Aorta (tissue), 5 donors: ENCODE measurements at regions not wholly inside any gene's neighbourhood (a gene's known extent, or its start where the extent isn't known, plus 50 kb on each side); places are given as distances from the start of the nearest gene placed in this dataset.

ENCODE experiments used
- ATAC-seq: fragments of 200-7000 bp; cut with Tn5 transposase; one replicate; pipeline ENCODE4 v1.9.1; 2022; ENCODE audit warnings: moderate library complexity; ENCODE audit not compliant: low FRiP score
- DNase-seq, 2 donors: peaks; one replicate each; pipeline ENCODE4 v3.0.0-alpha.2; 2020
- H3K27ac ChIP-seq, 2 donors: one replicate each; pipeline ENCODE4 v1.5.1; 2013; ENCODE audit warnings: low read length in 2 of 2, mild to moderate bottlenecking in 2 of 2, moderate library complexity in 2 of 2, control low read depth in 1 of 2, inconsistent platforms in 1 of 2, low read depth in 1 of 2
- H3K27me3 ChIP-seq, 2 donors: one replicate each; pipeline ENCODE4 v1.6.1; 2013; ENCODE audit warnings: control low read depth in 1 of 2, low read length in 1 of 2, mild to moderate bottlenecking in 1 of 2, moderate library complexity in 1 of 2; ENCODE audit not compliant: insufficient read depth in 2 of 2, control insufficient read depth in 1 of 2
- H3K36me3 ChIP-seq, 2 donors: one replicate each; pipeline ENCODE4 v1.6.1; 2013; ENCODE audit warnings: control low read depth in 1 of 2, low read length in 1 of 2, mild to moderate bottlenecking in 1 of 2; ENCODE audit not compliant: insufficient read depth in 2 of 2, control insufficient read depth in 1 of 2
- H3K4me1 ChIP-seq, 2 donors: one replicate each; pipeline ENCODE4 v1.6.1; 2013; ENCODE audit warnings: low read length in 2 of 2, control low read depth in 1 of 2, mild to moderate bottlenecking in 1 of 2, moderate library complexity in 1 of 2; ENCODE audit not compliant: insufficient read depth in 2 of 2, control insufficient read depth in 1 of 2
- H3K4me3 ChIP-seq, 2 donors: one replicate each; pipeline ENCODE4 v1.5.1; 2013; ENCODE audit warnings: low read length in 2 of 2, control low read depth in 1 of 2, mild to moderate bottlenecking in 1 of 2
- H3K9me3 ChIP-seq: one replicate; pipeline ENCODE4 v1.6.1; 2013; ENCODE audit warnings: mild to moderate bottlenecking, low read length; ENCODE audit not compliant: control insufficient read depth
- WGBS, 2 donors: extraction: QIAGEN DNeasy Blood & Tissue Kit; methylation state at CpG; one replicate each; pipeline ENCODE4 v1.1.7; 2013; 5-methylcytosine and 5-hydroxymethylcytosine counted together
- intact Hi-C, 2 donors: fragments of 100-400 bp; cut with DNase I; formaldehyde crosslinking; loops; one replicate each; pipeline versions ENCODE4 v1.14.2 to v1.15.0; 2022
- donor health status: healthy with polysubstance abuse.
- donor health status: Bipolar disorder and iron deficiency.
- donor health status: DM: no; HTN: no; CAD: no.
- donor health status: DM: no; HTN: no; CAD: no.
- donor health status: DM: yes; HTN: yes; CAD: no.

DNA sequence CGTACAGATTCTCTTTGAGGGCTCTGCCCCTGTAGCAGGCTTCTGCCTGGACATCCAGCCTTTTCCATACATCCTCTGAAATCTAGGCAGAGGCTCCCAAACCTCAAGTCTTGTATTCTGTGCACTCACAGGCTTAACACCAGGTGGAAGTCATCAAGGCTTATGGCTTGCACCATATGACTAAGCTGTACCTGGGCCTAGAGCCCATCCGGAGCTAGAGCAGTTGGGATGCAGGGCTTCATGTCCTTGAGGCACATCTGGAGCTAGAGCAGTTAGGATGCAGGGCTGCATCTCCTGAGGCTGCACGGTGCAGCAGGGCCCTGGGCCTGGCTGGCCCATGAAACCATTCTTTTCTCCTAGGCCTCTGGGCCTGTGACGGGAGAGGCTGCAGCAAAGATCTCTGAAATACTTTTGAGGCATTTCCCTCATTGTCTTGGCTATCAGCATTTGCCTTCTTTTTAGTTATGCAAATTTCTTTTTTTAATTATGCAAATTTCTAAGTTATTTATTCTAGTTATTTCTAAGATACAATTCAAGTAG is 98.7 kb downstream of the CD24 start:
- H3K4me1 ChIP-seq: no peaks in the 10 kb centered on the region

DNA sequence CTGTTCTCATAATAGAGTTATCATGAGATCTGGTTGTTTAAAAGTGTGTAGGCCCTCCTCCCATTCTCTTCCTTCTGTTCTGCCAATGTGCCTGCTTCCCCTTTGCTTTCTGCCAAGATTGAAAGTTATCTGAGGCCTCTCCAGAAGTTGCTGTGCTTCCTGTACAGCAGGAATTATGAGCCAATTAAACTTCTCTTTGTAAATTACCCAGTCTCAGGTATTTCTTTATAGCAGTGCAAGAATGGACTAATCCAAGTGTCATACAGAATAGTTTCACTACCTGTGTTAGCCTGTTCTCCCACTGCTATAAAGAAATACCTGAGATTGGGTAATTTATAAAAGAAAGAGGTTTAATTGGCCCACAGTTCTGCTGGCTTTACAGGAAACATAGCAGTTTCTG is 100.0 kb downstream of the CD24 start:
- Histone ChIP-seq H3K36me3 (no peaks in the 10 kb centered on the region), H3K27ac (no peak overlapping the region), H3K9me3 (peaks cover 5% of the 10 kb centered on the region), H3K4me3 (no peak overlapping the region), H3K4me1 (no peaks in the 10 kb centered on the region), H3K27me3 (no peaks in the 10 kb centered on the region)
- DNase-seq (no peak), ATAC-seq (no peak)
- intact Hi-C loops: no loop called here

More for the DNA sequence above, 98.7 kb downstream of the CD24 start:
- ATAC-seq (no peak), DNase-seq (no peak)
- Histone ChIP-seq H3K36me3 (no peaks in the 10 kb centered on the region), H3K27me3 (no peaks in the 10 kb centered on the region), H3K27ac (no peak overlapping the region), H3K9me3 (peaks cover 5% of the 10 kb centered on the region), H3K4me3 (no peak overlapping the region)
- WGBS, 2 donors: 86 to 91% methylated on average over 4 of the region's 4 CpGs
- intact Hi-C loops: no loop called here

DNA sequence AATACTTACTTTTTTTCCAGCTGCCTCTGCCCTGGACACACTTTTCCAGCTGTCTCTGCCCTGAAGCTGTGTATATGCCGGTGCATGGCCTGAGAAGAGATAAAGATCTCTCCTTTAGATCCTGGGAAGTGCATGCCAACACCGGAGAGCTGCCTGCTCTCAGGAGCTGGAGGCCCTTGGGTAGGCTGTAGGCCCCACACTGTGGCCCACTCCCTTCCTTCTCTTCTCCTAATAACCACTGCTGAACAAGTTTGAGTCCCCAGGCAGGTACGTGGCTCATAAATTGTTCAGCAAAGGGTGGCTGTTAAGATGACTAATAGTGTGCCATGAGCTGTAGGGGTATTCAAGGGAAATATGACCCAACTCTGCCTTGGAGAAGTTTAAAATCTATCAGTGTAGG is 102.5 kb downstream of the CD24 start:
- Histone ChIP-seq H3K27ac (no peak overlapping the region), H3K36me3 (no peaks in the 10 kb centered on the region), H3K4me1 (no peaks in the 10 kb centered on the region), H3K9me3 (peaks cover 5% of the 10 kb centered on the region), H3K4me3 (no peak overlapping the region), H3K27me3 (no peaks in the 10 kb centered on the region)
- 41 to 79% methylated on average over 3 of the region's 3 CpGs for WGBS, 2 donors
- ATAC-seq: no peak
- DNase-seq: no peak
- intact Hi-C loops: no loop called here

DNA sequence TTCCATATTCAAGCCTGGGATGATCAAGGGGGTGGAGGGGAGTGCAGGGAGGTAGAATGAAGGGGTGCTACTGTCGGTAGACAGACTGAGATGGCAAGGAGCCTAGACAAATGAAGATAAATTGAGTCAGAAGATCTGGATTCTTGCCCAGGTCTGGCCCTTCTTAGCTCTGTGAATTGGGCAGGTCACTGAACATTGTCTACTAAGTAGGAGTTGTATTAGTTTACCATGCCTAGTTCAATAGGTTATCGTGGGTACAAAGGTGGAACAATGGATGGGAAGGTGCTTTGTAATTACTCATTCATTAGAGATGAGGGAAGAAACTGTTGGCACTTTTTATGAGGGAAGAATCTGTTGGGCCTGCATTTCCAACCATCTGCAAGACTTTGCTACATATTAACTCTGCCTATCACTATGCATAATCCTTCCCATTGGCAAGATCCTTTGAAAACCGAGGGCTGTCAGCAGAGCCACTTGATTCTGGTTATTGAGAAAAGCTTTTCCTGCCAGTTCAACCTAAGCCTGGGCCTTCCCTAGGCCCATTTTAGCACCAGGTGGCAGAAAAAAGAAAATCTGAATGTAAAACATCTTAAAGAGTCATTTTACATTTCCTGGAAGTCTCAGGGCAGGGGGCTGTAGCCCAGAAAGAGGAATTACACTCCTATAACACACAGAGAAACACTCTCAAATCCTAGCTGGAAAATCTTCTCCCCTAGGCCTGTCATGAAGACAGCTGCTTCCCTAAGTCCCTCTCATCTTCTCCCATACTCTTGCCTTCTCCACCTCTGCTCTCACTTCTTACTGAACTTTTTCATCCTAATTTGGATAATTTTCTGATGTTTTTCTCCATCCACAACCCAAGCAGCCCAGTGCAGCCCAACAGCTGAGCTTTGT is 103.5 kb downstream of the CD24 start:
- no peaks in the 10 kb centered on the region for H3K27me3 ChIP-seq
- no peak for ATAC-seq
- WGBS, 2 donors: 48 to 58% methylated on average over 3 of the region's 3 CpGs
- H3K27ac ChIP-seq: no peak overlapping the region
- no peak for DNase-seq
- H3K36me3 ChIP-seq: no peaks in the 10 kb centered on the region
- intact Hi-C loops: no loop called here
- H3K9me3 ChIP-seq: peaks cover 5% of the 10 kb centered on the region
- no peaks in the 10 kb centered on the region for H3K4me1 ChIP-seq
- H3K4me3 ChIP-seq: no peak overlapping the region

DNA sequence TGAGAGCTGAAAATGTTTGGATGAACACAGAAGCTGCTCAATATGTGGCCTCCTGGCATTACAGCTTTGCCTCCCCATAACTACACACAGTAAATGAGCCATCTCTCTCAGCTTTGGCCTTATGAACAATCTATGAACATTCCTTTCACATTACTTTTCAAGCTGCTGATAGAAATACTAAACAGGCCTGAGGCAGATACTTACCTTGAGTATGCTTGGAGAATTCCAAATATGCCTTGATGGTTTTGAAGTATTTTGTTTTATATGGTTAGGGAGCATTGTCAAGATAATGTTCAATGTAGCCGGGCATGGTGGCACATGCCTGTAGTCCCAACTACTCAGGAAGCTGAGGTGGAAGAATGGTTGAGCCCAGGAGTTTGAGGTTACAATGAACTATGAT is 104.5 kb downstream of the CD24 start:
- H3K4me1 ChIP-seq: no peaks in the 10 kb centered on the region
- no peaks in the 10 kb centered on the region for H3K9me3 ChIP-seq
- H3K36me3 ChIP-seq: no peaks in the 10 kb centered on the region
- H3K27ac ChIP-seq: no peak overlapping the region
- intact Hi-C loops: no loop called here
- ATAC-seq (no peak), DNase-seq (no peak)
- 59 to 78% methylated on average over 1 of the region's 1 CpG for WGBS, 2 donors
- H3K27me3 ChIP-seq: no peaks in the 10 kb centered on the region
- H3K4me3 ChIP-seq: no peak overlapping the region

DNA sequence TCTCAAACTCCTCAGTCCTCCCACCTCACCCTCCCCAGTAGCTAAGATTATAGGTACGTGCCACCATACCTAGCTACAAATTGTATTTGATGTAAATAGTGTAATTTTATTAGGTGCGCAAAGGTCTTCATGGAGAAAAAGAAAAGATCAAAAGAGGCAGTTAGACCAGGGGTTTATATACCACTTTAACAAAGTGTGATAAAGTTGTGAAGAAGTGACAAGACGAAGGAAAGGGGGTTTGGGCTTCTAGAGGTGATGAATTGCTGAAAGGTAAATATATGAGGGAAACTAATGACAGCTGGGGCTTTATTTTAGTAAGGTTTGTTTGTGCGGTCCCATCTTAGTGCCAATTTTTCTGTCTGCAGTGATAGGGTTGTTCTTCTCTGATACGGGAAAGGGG is 105.3 kb downstream of the CD24 start:
- no peak overlapping the region for H3K4me3 ChIP-seq
- WGBS, 2 donors: 81 to 87% methylated on average over 5 of the region's 5 CpGs
- no peaks in the 10 kb centered on the region for H3K36me3 ChIP-seq
- no peaks in the 10 kb centered on the region for H3K9me3 ChIP-seq
- DNase-seq (no peak), ATAC-seq (no peak)
- intact Hi-C loops: no loop called here
- H3K4me1 ChIP-seq: no peaks in the 10 kb centered on the region
- no peak overlapping the region for H3K27ac ChIP-seq
- no peaks in the 10 kb centered on the region for H3K27me3 ChIP-seq

DNA sequence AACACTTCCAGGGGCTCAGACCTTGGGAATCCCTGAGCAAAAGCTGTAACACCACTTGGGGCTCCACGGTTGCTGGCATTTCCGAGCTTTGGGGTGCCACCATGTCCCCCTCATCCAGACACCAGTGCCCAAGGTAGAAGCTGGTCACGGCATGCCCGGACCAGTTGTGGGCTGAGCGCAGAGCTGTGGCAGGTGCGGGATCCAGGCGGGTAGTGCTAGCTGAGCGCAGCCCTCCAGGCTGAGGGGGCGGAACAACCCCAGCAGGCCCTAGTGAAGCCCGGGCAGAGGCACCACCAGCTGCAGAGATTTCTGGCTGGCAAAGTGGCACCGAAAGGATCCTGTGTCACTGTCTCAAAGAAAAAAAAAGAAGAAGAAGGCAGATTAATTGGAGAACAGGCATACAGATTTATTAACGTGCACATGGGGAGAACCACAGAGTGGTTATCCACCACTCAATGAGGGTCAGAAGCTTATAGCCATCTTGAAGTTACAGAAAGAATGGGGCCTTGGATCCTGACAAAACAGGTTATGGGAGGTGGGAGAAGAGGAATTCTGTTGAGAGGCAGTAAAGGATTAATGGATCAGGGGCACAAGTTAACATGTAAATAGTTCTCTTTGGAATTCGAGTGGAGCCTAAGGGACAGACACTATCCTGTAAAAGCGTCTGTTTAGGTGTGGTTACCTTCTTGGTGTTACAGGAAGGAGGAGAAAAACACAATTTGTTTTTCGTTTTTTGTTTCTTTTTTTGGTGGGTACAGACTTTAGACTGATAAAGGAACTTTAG is 107.5 kb downstream of the CD24 start:
- intact Hi-C loops: no loop called here
- ATAC-seq (no peak), DNase-seq (no peak)
- no peak overlapping the region for H3K4me3 ChIP-seq
- no peaks in the 10 kb centered on the region for H3K4me1 ChIP-seq
- H3K27me3 ChIP-seq: no peaks in the 10 kb centered on the region
- H3K36me3 ChIP-seq: no peaks in the 10 kb centered on the region
- 81% methylated on average over 15 of the region's 15 CpGs for WGBS, 2 donors
- H3K9me3 ChIP-seq: no peaks in the 10 kb centered on the region
- no peak overlapping the region for H3K27ac ChIP-seq

DNA sequence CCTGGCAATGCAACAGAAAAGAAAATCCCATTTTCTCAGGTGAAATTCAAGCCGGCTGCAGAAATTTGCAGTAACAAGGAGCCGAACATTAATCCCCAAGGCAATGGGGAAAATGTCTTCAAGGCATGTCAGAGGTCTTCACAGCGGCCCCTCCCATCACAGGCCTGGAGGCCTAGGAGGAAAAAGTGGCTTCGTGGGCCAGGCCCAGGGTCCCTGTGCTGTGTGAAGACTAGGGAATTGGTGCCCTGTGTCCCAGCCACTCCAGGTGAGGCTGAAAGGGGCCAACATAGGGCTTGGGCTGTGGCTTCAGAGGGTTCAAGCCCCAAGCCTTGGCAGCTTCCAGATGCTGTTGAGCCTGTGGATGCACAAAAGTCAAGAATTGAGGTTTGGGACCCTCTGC is 111.7 kb downstream of the CD24 start:
- Histone ChIP-seq H3K36me3 (no peaks in the 10 kb centered on the region), H3K4me3 (no peak overlapping the region), H3K4me1 (no peaks in the 10 kb centered on the region), H3K27ac (no peak overlapping the region), H3K9me3 (no peaks in the 10 kb centered on the region), H3K27me3 (no peaks in the 10 kb centered on the region)
- intact Hi-C loops: no loop called here
- ATAC-seq (no peak), DNase-seq (no peak)
- 88% methylated on average over 4 of the region's 4 CpGs for WGBS, 2 donors
